ENCODE measurements at regions not wholly inside any gene's neighbourhood (a gene's known extent, or its start where the extent isn't known, plus 50 kb on each side); places are given as distances from the start of the nearest gene placed in this dataset.

DNA sequence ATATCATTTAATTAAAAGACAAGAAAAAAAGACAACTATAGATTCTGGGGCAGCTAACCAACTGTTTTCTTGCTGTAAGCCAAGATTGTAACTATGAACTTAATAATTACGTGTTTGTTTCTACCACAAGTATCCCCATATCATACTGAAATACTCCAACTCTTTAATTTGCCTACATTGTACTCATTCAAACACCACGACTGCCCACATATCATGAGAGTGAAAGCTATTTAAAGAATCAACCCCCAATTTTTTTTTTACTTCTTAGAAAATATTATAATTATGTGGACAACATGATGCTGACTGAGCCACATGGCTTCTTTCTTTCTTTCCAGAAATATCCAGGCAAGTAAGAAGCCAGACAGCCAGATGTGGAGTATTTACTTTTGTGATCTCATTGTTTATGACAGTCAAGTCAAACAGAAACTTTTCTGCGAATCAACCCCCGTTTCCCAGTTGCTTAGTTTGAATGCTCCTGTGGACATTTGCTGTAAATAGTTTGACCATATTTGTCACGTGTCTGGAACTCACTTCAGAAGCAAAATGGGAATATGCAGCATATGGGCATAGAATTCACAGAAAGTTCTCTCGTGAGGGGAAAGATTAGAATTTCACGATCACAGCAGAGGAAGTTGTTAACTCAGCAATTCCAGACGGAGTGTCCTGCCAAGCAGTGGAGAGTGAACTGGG, 126.8 kb upstream of the PSMD7 start:
- DNase-seq, result no peak

- DNase-seq, result no peak
These were observed 127.5 kb upstream of the PSMD7 start for GRCh38 chr16:74169066-74169465.

GRCh38 chr16:74168445-74168844, 128.2 kb upstream of the PSMD7 start:
- no peak for DNase-seq

DNA sequence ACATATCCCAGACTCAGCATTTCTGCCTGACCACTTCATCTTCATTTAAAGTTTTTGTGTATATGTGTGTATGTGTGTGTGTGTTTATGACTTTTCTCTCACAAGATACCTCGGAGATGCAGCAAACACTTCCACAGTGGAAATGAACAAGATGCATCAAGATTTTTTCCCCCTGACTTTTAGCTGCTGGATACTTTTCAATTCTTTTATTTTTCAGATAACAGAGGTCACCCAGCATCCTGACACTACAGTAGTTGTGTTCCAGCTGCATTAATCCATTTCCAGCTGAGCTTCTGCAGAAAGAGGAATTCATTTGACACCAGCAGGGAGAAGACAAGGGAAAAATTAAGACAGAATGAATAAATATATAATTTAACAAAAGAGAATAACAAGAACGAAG, 130.2 kb upstream of the PSMD7 start:
- DNase-seq, result no peak

DNA sequence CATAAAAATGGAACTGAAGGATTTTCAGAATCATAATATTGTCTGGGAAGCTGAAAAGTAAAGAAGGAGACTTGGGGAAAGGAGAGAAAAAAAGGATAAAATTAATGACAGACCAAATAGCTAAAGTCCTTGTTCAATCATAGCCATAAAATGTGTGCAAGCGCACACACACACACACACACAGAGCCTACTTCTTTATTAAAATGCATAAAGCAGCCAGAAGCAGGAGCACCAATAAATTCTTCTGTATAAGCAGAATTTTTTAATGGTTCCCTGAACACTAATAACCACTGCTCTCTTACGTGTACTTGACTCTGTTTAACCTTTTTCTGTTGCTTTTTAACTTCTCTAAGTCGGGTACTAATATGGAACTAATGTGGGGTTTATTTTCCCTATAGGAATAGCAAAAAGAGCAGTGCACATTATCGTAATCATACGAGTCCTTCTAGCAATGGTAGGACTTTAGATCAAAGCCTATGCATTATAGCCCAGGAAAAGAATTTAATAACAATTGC, 131.0 kb upstream of the PSMD7 start:
- DNase-seq, result no peak

- DNase-seq, result no peak
These were observed 135.9 kb upstream of the PSMD7 start for GRCh38 chr16:74160759-74161158.

- DNase-seq, result no peak
These were observed 142.8 kb upstream of the PSMD7 start for GRCh38 chr16:74153773-74154172.

DNA sequence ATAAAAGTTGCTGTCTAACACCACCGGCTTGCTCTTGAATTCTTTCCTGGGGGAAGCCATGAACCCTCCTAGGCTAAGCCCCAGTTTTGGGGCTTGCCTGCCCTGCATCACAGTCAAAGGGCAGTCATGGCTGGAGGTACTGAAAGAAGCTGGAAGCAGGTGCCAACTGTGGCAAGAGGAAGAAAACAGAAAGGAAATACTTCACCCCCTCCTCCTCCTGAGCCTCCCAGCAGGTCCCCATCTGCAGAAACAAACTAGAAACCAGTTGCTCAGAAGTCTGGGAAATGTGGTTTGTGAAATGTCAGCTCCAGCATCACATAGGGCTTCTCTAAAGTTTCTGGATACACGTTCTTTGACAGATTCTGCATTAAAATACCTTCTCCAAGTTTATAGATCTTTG, 150.0 kb upstream of the PSMD7 start:
- DNase-seq, result no peak

GRCh38 chr16:74143171-74143570, 153.4 kb upstream of the PSMD7 start:
- DNase-seq, result no peak

GRCh38 chr16:74141015-74141414, 155.6 kb upstream of the PSMD7 start:
- no peak for DNase-seq

GRCh38 chr16:74140557-74140956, 156.1 kb upstream of the PSMD7 start:
- no peak for DNase-seq

GRCh38 chr16:74123826-74124225, 172.8 kb upstream of the PSMD7 start:
- no peak for DNase-seq

- no peak for DNase-seq
These were observed 173.4 kb upstream of the PSMD7 start for GRCh38 chr16:74123195-74123594.

- no peak for DNase-seq
These were observed 178.8 kb upstream of the PSMD7 start for GRCh38 chr16:74117798-74118197.

- no peak for DNase-seq
These were observed 183.1 kb upstream of the PSMD7 start for GRCh38 chr16:74113545-74113944.

DNA sequence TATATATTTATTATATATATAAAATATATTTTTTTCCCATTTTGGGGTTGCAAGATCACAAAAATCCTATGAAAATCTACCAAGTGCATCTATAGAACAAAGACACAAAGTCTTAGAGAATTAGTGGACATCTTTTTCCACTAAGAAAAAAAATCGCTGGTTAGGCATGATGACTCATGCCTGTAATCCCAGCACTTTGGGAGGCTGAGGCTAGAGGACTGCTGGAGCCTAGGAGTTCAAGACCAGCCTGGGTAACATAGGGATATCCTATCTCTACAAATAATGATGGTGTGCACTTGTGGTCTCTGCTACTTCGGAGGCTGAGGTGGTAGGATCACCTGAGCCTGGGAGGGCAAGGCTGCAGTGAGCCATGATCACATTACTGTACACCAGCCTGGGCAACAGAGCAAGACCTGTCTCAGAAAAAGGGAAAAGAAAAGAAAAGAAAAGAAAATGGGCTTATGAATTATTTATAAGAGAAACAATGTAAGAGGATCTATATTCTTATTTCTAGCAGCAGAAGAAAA, 185.1 kb upstream of the PSMD7 start:
- no peak for DNase-seq

DNA sequence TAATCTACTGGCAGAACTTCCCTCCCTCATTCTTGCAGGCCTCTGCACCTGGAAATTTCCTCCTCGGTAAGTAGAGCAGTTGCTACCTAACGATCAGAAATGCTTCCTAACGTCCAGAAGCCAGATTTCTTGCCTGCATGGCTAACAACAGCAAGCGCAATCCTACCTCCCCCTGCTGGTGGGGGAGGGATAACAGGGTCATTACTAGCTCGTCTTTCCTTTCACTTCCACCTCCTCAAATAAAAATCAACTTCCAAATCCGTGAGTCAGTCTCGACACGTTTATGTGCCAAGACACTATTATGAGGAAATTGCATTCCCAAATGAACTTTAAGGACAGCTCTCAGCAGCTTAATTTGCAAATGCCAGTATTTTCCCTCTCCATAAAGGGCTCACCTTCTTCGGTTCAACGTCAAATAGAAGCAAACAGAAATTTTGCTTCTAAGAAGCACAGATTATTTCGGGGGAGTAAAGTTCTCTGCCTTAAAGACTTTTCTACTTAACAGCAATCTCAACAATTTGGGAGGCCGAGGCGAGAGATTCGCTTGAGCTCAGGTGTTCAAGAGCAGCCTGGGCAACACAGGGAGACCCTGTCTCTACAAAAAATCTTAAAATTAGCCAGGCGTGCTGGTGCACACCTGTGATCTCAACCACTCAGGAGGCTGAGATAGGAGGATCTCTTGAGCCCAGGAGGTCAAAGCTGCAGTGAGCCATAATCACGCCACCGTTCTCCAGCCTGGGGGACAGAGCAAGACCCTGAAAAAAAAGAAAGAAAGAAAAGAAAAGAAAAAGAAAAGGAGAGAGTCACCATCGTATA, 188.6 kb upstream of the PSMD7 start:
- DNase-seq, result peak; percentile 15

GRCh38 chr16:74104022-74104421, 192.6 kb upstream of the PSMD7 start:
- no peak for DNase-seq

GRCh38 chr16:74101379-74102137, 195.1 kb upstream of the PSMD7 start:
- no peak for DNase-seq

GRCh38 chr16:74100395-74101326, 196.0 kb upstream of the PSMD7 start:
- DNase-seq, result peak; percentile 58

DNA sequence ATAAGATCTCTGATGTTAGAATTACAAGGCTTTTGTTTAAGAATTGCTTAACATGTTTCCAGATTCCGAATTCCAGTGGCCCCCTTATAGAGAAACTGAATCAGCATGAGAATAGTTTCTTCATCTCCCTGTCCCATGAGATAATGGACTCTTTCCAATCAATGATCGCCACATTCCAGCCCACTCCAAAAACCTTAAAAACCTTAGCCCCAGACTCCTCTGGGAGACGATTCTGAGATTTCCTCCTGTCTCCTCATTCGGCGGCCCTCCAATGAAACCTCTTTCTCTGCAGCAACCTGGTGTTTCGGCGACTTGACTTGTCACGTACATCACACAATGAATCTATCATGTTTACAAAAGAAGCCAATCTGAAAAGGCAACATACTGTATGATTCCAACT, 197.1 kb upstream of the PSMD7 start:
- no peak for DNase-seq

- no peak for DNase-seq
These were observed 201.7 kb upstream of the PSMD7 start for GRCh38 chr16:74094962-74095361.

Data from NCI-H1092 treated with DMSO at 0.1 percent for 48 hours (cell line).